GM23338 (cell line): ENCODE measurements at regions not wholly inside any gene's neighbourhood (a gene's known extent, or its start where the extent isn't known, plus 50 kb on each side); places are given as distances from the start of the nearest gene placed in this dataset.
A peak's percentile ranks its signal among the peaks of the same experiment; 100 is the strongest.

Experiments used
- ATAC-seq: fragments of 200-7000 bp; cut with Tn5 transposase; 3 replicates; pipeline ENCODE4 v1.9.1; 2020
- DNase-seq: peaks from one replicate; pipeline ENCODE4 v3.0.0-alpha.2; 2015; ENCODE audit warnings: low spot score
- H2AFZ ChIP-seq: fragments of 200-600 bp; sonication (generic); 2 replicates; pipeline ENCODE4 v1.8.0; 2016; ENCODE audit warnings: antibody characterized with exemption, mild to moderate bottlenecking, moderate library complexity
- H3F3A ChIP-seq: fragments of 200-600 bp; sonication (generic); replicated peaks from 2 replicates; pipeline ENCODE4 v1.8.0; 2017; ENCODE audit warnings: antibody characterized with exemption, mixed run types, low read depth
- H3K27ac ChIP-seq: fragments of 200-600 bp; sonication (generic); 2 replicates; pipeline ENCODE4 v1.6.1; 2016; ENCODE audit warnings: low read depth
- H3K27me3 ChIP-seq: fragments of 200-600 bp; sonication (generic); 2 replicates; pipeline ENCODE4 v1.8.0; 2016; ENCODE audit warnings: mild to moderate bottlenecking, mixed run types, moderate library complexity; ENCODE audit not compliant: insufficient read depth
- H3K36me3 ChIP-seq: fragments of 200-600 bp; sonication (generic); 2 replicates; pipeline ENCODE4 v1.8.0; 2016; ENCODE audit warnings: mild to moderate bottlenecking; ENCODE audit not compliant: insufficient read depth
- H3K4me1 ChIP-seq: fragments of 200-600 bp; sonication (generic); 2 replicates; pipeline ENCODE4 v1.8.0; 2016; ENCODE audit warnings: mild to moderate bottlenecking, moderate library complexity; ENCODE audit not compliant: insufficient read depth
- H3K4me2 ChIP-seq: fragments of 200-600 bp; sonication (generic); 2 replicates; pipeline ENCODE4 v1.7.1; 2017; ENCODE audit warnings: mixed run types
- H3K4me3 ChIP-seq: fragments of 200-600 bp; sonication (generic); 2 replicates; pipeline ENCODE4 v1.6.1; 2016; ENCODE audit warnings: mixed run types
- H3K79me2 ChIP-seq: fragments of 200-600 bp; sonication (generic); replicated peaks from 2 replicates; pipeline ENCODE4 v1.8.0; 2017; ENCODE audit warnings: mild to moderate bottlenecking; ENCODE audit not compliant: insufficient read depth
- H3K9me2 ChIP-seq: fragments of 200-600 bp; sonication (generic); 2 replicates; pipeline ENCODE4 v1.8.0; 2017; ENCODE audit not compliant: insufficient read depth
- H4K20me1 ChIP-seq: fragments of 200-600 bp; sonication (generic); replicated peaks from 2 replicates; pipeline ENCODE4 v1.8.0; 2017; ENCODE audit warnings: mild to moderate bottlenecking; ENCODE audit not compliant: insufficient read depth
- H3K27ac Mint-ChIP-seq: 2 replicates; pipeline ENCODE4 v1.8.0; 2020; ENCODE audit warnings: inconsistent platforms, mild to moderate bottlenecking, moderate library complexity, mixed read lengths
- H3K27me3 Mint-ChIP-seq: 3 replicates; pipeline ENCODE4 v1.8.0; 2022; ENCODE audit warnings: low read depth, mild to moderate bottlenecking, moderate library complexity, mixed read lengths, inconsistent platforms; ENCODE audit not compliant: insufficient read depth, poor library complexity
- H3K36me3 Mint-ChIP-seq: 3 replicates; pipeline ENCODE4 v1.8.0; 2021; ENCODE audit warnings: low read depth, mild to moderate bottlenecking, inconsistent platforms, moderate library complexity, mixed read lengths
- H3K4me1 Mint-ChIP-seq: 3 replicates; pipeline ENCODE4 v1.8.0; 2020; ENCODE audit warnings: mild to moderate bottlenecking, inconsistent platforms, mixed read lengths
- H3K4me3 Mint-ChIP-seq: 3 replicates; pipeline ENCODE4 v1.8.0; 2021; ENCODE audit warnings: moderate library complexity, mild to moderate bottlenecking, inconsistent platforms, mixed read lengths
- H3K9me3 Mint-ChIP-seq: 3 replicates; pipeline ENCODE4 v1.8.0; 2020; ENCODE audit warnings: moderate library complexity, mild to moderate bottlenecking, inconsistent platforms, mixed read lengths
- CREB1 ChIP-seq: fragments of 250-450 bp; sonication (Bioruptor Pico); IDR thresholded peaks from 2 replicates; pipeline ENCODE4 v1.5.0; 2020; ENCODE audit warnings: low read depth, mild to moderate bottlenecking, moderate library complexity
- EZH2phosphoT487 ChIP-seq: fragments of 200-600 bp; sonication (generic); IDR thresholded peaks from one replicate; pipeline ENCODE4 v1.8.1; 2018; ENCODE audit warnings: antibody characterized with exemption; ENCODE audit not compliant: unreplicated experiment
- JUNB ChIP-seq: IDR thresholded peaks from one replicate; pipeline ENCODE4 v1.6.1; 2016; ENCODE audit warnings: antibody characterized with exemption; ENCODE audit not compliant: unreplicated experiment
- NANOG ChIP-seq: IDR thresholded peaks from 2 replicates; pipeline ENCODE4 v1.6.1; 2016; ENCODE audit warnings: antibody characterized with exemption, borderline replicate concordance
- ZNF462 ChIP-seq: fragments of 250-450 bp; sonication (Bioruptor Pico); IDR thresholded peaks from 2 replicates; pipeline ENCODE4 v1.5.0; 2020; ENCODE audit warnings: mild to moderate bottlenecking, moderate library complexity

- TF ChIP-seq ZNF462 (CRISPR knock-in tag) (no peak), CREB1 (CRISPR knock-in tag) (no peak), NANOG (no peak)
These were observed 154.2 kb upstream of the TYRP1 start (continued) for GRCh38 chr9:12538842-12539579.

GRCh38 chr9:12539580-12539975, 153.6 kb upstream of the TYRP1 start:
- DNase-seq (no peak), ATAC-seq (no peak)
- Histone ChIP-seq H3K27me3 (no peaks in the 10 kb centered on the region), H3K4me2 (no peak overlapping the region), H3K79me2 (no peaks in the 10 kb centered on the region), H3K27ac (no peak overlapping the region), H3K4me1 (no peaks in the 10 kb centered on the region), H2AFZ (peak overlapping the region; percentile 74), H3K9me2 (0 out of 2 replicates have a peak, but pooled peaks cover 6% of the 10 kb centered on the region), H3F3A (no peaks in the 10 kb centered on the region), H4K20me1 (no peaks in the 10 kb centered on the region), H3K36me3 (no peaks in the 10 kb centered on the region), H3K4me3 (no peak overlapping the region)
- no peaks in the 10 kb centered on the region for H3K27me3 Mint-ChIP-seq
- peaks cover 3% of the 10 kb centered on the region; the same call in 2 of the 3 replicates for H3K9me3 Mint-ChIP-seq
- H3K27ac Mint-ChIP-seq = no peak overlapping the region
- H3K4me3 Mint-ChIP-seq = no peak overlapping the region
- H3K4me1 Mint-ChIP-seq = no peaks in the 10 kb centered on the region
- no peaks in the 10 kb centered on the region for H3K36me3 Mint-ChIP-seq
- TF ChIP-seq NANOG = no peak
- TF ChIP-seq EZH2phosphoT487 = no peak
- TF ChIP-seq JUNB = no peak
